Upper lobe of right lung (tissue), 1 donor: ENCODE measurements at regions not wholly inside any gene's neighbourhood (a gene's known extent, or its start where the extent isn't known, plus 50 kb on each side); places are given as distances from the start of the nearest gene placed in this dataset.

Experiments
- ATAC-seq: fragments of 200-7000 bp; cut with Tn5 transposase; one replicate; pipeline ENCODE4 v1.9.1; 2020; ENCODE audit warnings: mild to moderate bottlenecking, moderate library complexity
- DNase-seq: peaks from one replicate; pipeline ENCODE4 v3.0.0-alpha.2; 2020
- H3K27ac ChIP-seq: fragments of 200-600 bp; one replicate; pipeline ENCODE4 v1.8.0; 2022
- H3K27me3 ChIP-seq: fragments of 200-600 bp; one replicate; pipeline ENCODE4 v1.8.0; 2022; ENCODE audit warnings: mild to moderate bottlenecking
- H3K36me3 ChIP-seq: fragments of 200-600 bp; one replicate; pipeline ENCODE4 v1.8.0; 2022
- H3K4me1 ChIP-seq: fragments of 200-600 bp; one replicate; pipeline ENCODE4 v1.8.0; 2022
- H3K4me3 ChIP-seq: fragments of 200-600 bp; one replicate; pipeline ENCODE4 v1.8.0; 2022; ENCODE audit warnings: mild to moderate bottlenecking
- H3K9me3 ChIP-seq: fragments of 200-600 bp; one replicate; pipeline ENCODE4 v1.8.0; 2022
- CTCF ChIP-seq: fragments of 200-600 bp; IDR thresholded peaks from one replicate; pipeline ENCODE4 v1.8.0; 2022; ENCODE audit warnings: antibody characterized with exemption
- intact Hi-C: fragments of 100-400 bp; cut with DNase I; formaldehyde crosslinking; loops from one replicate; pipeline ENCODE4 v1.11.0; 2022
- donor health status: DM: no; HTN: yes; CAD: no; lungs with severe emphysema.

GRCh38 chr18:41875094-41875780 is 79.8 kb upstream of the PIK3C3 start:
- DNase-seq (no peak), ATAC-seq (no peak)
- Histone ChIP-seq H3K27ac (no peak overlapping the region), H3K36me3 (no peaks in the 10 kb centered on the region), H3K9me3 (no peaks in the 10 kb centered on the region), H3K27me3 (no peaks in the 10 kb centered on the region), H3K4me1 (no peaks in the 10 kb centered on the region), H3K4me3 (no peak overlapping the region)
- no peak for TF ChIP-seq CTCF
- intact Hi-C loops: no loop called here

GRCh38 chr18:41873730-41874129 is 81.3 kb upstream of the PIK3C3 start:
- Histone ChIP-seq H3K36me3 (no peaks in the 10 kb centered on the region), H3K27me3 (no peaks in the 10 kb centered on the region), H3K27ac (no peak overlapping the region), H3K9me3 (no peaks in the 10 kb centered on the region), H3K4me1 (no peaks in the 10 kb centered on the region), H3K4me3 (no peak overlapping the region)
- no peak for DNase-seq
- no peak for TF ChIP-seq CTCF
- ATAC-seq: no peak
- intact Hi-C loops: no loop called here

GRCh38 chr18:41872206-41872605 is 82.8 kb upstream of the PIK3C3 start:
- no peak for DNase-seq
- Histone ChIP-seq H3K4me3 (no peak overlapping the region), H3K4me1 (no peaks in the 10 kb centered on the region), H3K27ac (no peak overlapping the region), H3K36me3 (no peaks in the 10 kb centered on the region), H3K27me3 (no peaks in the 10 kb centered on the region), H3K9me3 (no peaks in the 10 kb centered on the region)
- TF ChIP-seq CTCF: no peak
- intact Hi-C loops: no loop called here
- ATAC-seq: no peak

- H3K27me3 ChIP-seq: no peaks in the 10 kb centered on the region
- no peaks in the 10 kb centered on the region for H3K36me3 ChIP-seq
- no peaks in the 10 kb centered on the region for H3K4me1 ChIP-seq
- ATAC-seq (no peak), DNase-seq (no peak)
- intact Hi-C loops: no loop called here
- TF ChIP-seq CTCF: no peak
- H3K9me3 ChIP-seq: no peaks in the 10 kb centered on the region
- H3K27ac ChIP-seq: no peak overlapping the region
- H3K4me3 ChIP-seq: no peak overlapping the region
Measured at GRCh38 chr18:41871229-41872000, 83.6 kb upstream of the PIK3C3 start.

GRCh38 chr18:41870817-41871216 is 84.2 kb upstream of the PIK3C3 start:
- intact Hi-C loops: no loop called here
- DNase-seq (no peak), ATAC-seq (no peak)
- no peaks in the 10 kb centered on the region for H3K27me3 ChIP-seq
- H3K4me3 ChIP-seq: no peak overlapping the region
- no peak for TF ChIP-seq CTCF
- H3K9me3 ChIP-seq: no peaks in the 10 kb centered on the region
- H3K27ac ChIP-seq: no peak overlapping the region
- no peaks in the 10 kb centered on the region for H3K4me1 ChIP-seq
- H3K36me3 ChIP-seq: no peaks in the 10 kb centered on the region
